GM21526 (cell line): ENCODE measurements at regions not wholly inside any gene's neighbourhood (a gene's known extent, or its start where the extent isn't known, plus 50 kb on each side); places are given as distances from the start of the nearest gene placed in this dataset.
"Not testable (repeated sequence)": the region's sequence is repeated elsewhere in the genome, so short reads cannot be mapped to it uniquely, and the experiment has no call there.

Experiments
- ATAC-seq: cut with Tn5 transposase; IDR thresholded peaks from one replicate; pipeline ENCODE4 v1.9.1; 2021; ENCODE audit warnings: moderate library complexity; ENCODE audit not compliant: unreplicated experiment, low FRiP score

- ATAC-seq: peak; percentile 1
Measured at GRCh38 chr6:44002067-44002592, 125.1 kb downstream of the MRPL14 start.

- ATAC-seq: no peak
Measured at GRCh38 chr6:44001318-44002066, 125.8 kb downstream of the MRPL14 start.

GRCh38 chr6:44000164-44000842, 126.9 kb downstream of the MRPL14 start:
- no peak for ATAC-seq

- no peak for ATAC-seq
Measured at GRCh38 chr6:43999628-44000027, 127.6 kb downstream of the MRPL14 start.

GRCh38 chr6:43998592-43999243, 128.5 kb downstream of the MRPL14 start:
- ATAC-seq: not testable (repeated sequence)

- not testable (repeated sequence) for ATAC-seq
Measured at GRCh38 chr6:43997990-43998585, 129.2 kb downstream of the MRPL14 start.

GRCh38 chr6:43997345-43997677, 129.9 kb downstream of the MRPL14 start:
- ATAC-seq: no peak

GRCh38 chr6:43996618-43997344, 130.5 kb downstream of the MRPL14 start:
- no peak for ATAC-seq

GRCh38 chr6:43995137-43995536, 132.1 kb downstream of the MRPL14 start:
- ATAC-seq: no peak

GRCh38 chr6:43993881-43994523, 133.2 kb downstream of the MRPL14 start:
- no peak for ATAC-seq

GRCh38 chr6:43992783-43993644, 134.2 kb downstream of the MRPL14 start:
- ATAC-seq: no peak

GRCh38 chr6:43992126-43992663, 135.1 kb downstream of the MRPL14 start:
- no peak for ATAC-seq

GRCh38 chr6:43990627-43991619, 136.3 kb downstream of the MRPL14 start:
- ATAC-seq: no peak

GRCh38 chr6:43990275-43990626, 137.0 kb downstream of the MRPL14 start:
- no peak for ATAC-seq

GRCh38 chr6:43989581-43990146, 137.6 kb downstream of the MRPL14 start:
- ATAC-seq: no peak

GRCh38 chr6:43988801-43989200, 138.5 kb downstream of the MRPL14 start:
- no peak for ATAC-seq

GRCh38 chr6:43987838-43988439, 139.3 kb downstream of the MRPL14 start:
- ATAC-seq: no peak
